ENCODE measurements at regions not wholly inside any gene's neighbourhood (a gene's known extent, or its start where the extent isn't known, plus 50 kb on each side); places are given as distances from the start of the nearest gene placed in this dataset.
A peak's percentile ranks its signal among the peaks of the same experiment; 100 is the strongest.

- TF ChIP-seq ZNF462 (CRISPR knock-in tag; IDR thresholded peaks at IDR 0.05) (no peak), EZH2phosphoT487 (IDR thresholded peaks at IDR 0.05; ENCODE audit: unreplicated experiment) (no peak), JUNB (IDR thresholded peaks at IDR 0.05; ENCODE audit: unreplicated experiment) (no peak)
These were observed 211.4 kb upstream of the TMEM132C start (continued) for GRCh38 chr12:128055567-128055966.

- Histone ChIP-seq H3K27me3 (ENCODE audit: insufficient read depth) (no peaks in the 10 kb centered on the region), H3K4me2 (no peak overlapping the region), H3K79me2 (replicated peaks; ENCODE audit: insufficient read depth) (no peaks in the 10 kb centered on the region), H3F3A (replicated peaks; ENCODE audit: low read depth) (no peaks in the 10 kb centered on the region), H2AFZ (no peak overlapping the region), H3K9me2 (ENCODE audit: insufficient read depth) (no peaks in the 10 kb centered on the region), H3K4me3 (no peak overlapping the region), H3K36me3 (ENCODE audit: insufficient read depth) (no peaks in the 10 kb centered on the region; the same call in 1 of the 2 replicates), H3K4me1 (ENCODE audit: insufficient read depth) (no peaks in the 10 kb centered on the region), H3K27ac (ENCODE audit: low read depth) (no peak overlapping the region), H4K20me1 (replicated peaks; ENCODE audit: insufficient read depth) (no peaks in the 10 kb centered on the region)
- Mint-ChIP-seq H3K4me1 (no peaks in the 10 kb centered on the region), H3K9me3 (peaks cover 89% of the 10 kb centered on the region), H3K27me3 (ENCODE audit: insufficient read depth, low read depth, poor library complexity) (peaks cover 2% of the 10 kb centered on the region), H3K4me3 (no peak overlapping the region), H3K27ac (no peak overlapping the region), H3K36me3 (ENCODE audit: low read depth) (peaks cover 32% of the 10 kb centered on the region)
- no peak for ATAC-seq
- DNase-seq (ENCODE audit: low spot score) = peak; percentile 15
- TF ChIP-seq REST (IDR thresholded peaks at IDR 0.05; ENCODE audit: unreplicated experiment) (no peak), JUNB (IDR thresholded peaks at IDR 0.05; ENCODE audit: unreplicated experiment) (no peak), EZH2 (IDR thresholded peaks at IDR 0.05; ENCODE audit: low read depth, unreplicated experiment) (no peak), ZNF114 (CRISPR knock-in tag; IDR thresholded peaks at IDR 0.05) (no peak), POLR2AphosphoS5 (IDR thresholded peaks at IDR 0.05; ENCODE audit: low read depth) (no peak), CREB1 (CRISPR knock-in tag; IDR thresholded peaks at IDR 0.05; ENCODE audit: low read depth) (no peak), CTCF (conservative IDR thresholded peaks at IDR 0.05; ENCODE audit: low read depth in 2 of 2) (no peak), ZNF331 (CRISPR knock-in tag; IDR thresholded peaks at IDR 0.05; ENCODE audit: low read depth) (no peak), EZH2phosphoT487 (IDR thresholded peaks at IDR 0.05; ENCODE audit: unreplicated experiment) (no peak), STAT1 (IDR thresholded peaks at IDR 0.05; ENCODE audit: unreplicated experiment) (no peak), NANOG (IDR thresholded peaks at IDR 0.05; ENCODE audit: borderline replicate concordance) (no peak)
- TF ChIP-seq, protein P1, sequence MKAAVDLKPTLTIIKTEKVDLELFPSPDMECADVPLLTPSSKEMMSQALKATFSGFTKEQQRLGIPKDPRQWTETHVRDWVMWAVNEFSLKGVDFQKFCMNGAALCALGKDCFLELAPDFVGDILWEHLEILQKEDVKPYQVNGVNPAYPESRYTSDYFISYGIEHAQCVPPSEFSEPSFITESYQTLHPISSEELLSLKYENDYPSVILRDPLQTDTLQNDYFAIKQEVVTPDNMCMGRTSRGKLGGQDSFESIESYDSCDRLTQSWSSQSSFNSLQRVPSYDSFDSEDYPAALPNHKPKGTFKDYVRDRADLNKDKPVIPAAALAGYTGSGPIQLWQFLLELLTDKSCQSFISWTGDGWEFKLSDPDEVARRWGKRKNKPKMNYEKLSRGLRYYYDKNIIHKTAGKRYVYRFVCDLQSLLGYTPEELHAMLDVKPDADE (IDR thresholded peaks at IDR 0.05) = no peak
These were observed 210.7 kb upstream of the TMEM132C start for GRCh38 chr12:128056136-128056801.
